ENCODE measurements at regions not wholly inside any gene's neighbourhood (a gene's known extent, or its start where the extent isn't known, plus 50 kb on each side); places are given as distances from the start of the nearest gene placed in this dataset.

DNA sequence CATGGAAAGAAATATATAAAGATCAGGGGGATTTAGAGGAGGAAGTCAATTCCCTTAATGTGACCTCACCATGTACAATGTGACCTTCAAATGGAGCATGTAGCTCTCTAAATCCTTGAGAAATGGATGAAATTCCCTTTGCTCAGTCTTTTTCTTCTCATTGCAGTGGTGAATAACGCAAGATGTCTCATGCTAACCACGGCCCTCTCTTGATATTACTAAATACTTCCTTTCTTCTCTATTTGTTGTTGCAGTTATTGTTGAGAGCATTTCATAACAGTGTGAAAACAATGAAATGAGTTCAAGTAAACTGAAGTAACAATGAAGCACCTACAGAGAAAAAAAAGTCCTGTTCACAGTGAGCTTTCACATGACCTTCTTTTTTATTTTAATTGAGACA is 55.6 kb downstream of the ZNF281 start:
- DNase-seq, result no peak

DNA sequence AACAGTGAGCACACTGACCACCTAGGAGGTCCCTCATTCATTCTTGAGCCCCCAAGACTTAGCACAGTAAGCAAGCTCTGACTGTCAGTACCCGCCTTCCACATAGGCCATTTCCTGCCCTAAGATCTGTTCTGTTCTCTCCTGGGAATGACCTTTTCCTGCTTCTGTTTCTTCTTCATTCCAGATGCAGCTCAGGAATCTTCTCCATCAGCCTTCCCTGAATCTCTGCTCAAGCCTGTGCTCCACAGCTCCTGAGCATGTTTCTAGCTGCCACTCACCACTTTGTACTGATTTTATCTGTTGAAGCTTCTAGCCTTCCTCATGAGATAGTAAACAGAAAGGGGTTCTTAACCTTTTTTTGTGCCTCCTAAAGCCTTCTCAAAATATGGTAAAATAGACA is 56.6 kb downstream of the ZNF281 start:
- no peak for DNase-seq

DNA sequence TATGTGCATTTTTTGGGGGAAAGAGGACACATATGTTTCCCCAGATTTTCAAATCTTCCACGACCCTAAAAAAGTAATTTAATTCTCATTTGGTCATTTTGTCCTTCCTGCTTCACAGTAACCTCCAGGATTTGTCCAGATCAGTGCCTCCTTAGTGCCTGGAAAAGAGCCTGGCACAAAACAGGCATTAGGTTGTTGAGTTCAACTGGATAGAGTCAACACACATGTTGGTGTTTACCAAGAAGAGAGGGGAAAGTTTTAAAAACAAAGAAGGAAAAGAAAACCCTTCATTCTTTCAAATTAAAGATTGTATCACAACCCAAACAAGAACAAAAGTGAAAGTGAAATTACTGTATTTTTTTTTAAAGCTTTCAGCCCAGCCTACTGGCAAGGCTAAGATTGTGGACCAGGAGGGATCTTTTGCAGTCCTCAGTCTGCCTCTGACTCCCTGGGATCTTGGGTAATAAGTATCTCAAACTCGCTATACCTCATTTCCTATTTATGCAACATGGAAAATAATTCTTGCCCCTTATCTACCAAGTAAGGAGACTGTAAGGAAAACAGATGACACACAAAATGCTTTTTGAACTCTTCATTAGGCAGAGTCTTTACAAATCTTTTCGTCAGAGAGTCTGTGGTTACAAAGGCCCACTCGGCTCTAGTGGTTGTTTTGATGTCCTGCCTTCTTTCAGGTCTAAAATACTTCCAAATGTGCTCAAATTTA is 57.8 kb downstream of the ZNF281 start:
- no peak for DNase-seq

DNA sequence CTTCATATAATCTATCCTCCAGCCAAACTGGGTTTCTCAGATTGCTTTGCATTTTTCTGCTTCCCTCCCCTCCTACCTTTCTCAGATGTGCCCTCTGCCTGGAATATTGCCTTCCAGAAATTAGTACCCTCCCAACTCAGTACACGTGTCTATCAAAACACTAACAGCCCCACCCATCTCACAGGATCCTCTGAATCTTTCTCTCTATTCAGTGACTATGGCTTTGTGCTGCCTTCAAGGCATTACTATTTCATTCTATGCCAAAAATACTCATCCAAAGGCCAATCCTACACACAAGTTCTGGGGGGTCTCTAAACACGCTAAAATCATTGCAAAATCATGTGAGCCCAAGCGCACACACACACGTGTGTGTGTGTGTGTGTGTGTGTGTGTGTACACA is 58.4 kb downstream of the ZNF281 start:
- no peak for DNase-seq

DNA sequence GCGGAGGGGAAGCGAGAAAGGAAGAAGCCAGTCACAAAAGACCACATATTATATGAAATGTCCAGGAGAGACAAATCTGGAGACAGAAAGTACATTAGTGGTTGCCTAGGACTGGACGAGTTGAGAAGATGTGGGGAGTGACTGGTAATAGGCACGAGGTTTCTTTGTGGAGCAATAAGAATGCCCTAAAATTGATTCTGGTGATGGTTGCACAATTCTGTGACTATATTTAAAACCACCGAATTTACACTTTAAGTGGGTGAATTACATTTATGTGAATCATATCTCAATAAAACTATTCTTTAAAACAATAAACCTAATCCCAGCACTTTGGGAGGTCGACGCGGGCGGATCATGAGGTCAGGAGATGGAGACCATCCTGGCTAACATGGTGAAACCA is 63.1 kb downstream of the ZNF281 start:
- no peak for DNase-seq

DNA sequence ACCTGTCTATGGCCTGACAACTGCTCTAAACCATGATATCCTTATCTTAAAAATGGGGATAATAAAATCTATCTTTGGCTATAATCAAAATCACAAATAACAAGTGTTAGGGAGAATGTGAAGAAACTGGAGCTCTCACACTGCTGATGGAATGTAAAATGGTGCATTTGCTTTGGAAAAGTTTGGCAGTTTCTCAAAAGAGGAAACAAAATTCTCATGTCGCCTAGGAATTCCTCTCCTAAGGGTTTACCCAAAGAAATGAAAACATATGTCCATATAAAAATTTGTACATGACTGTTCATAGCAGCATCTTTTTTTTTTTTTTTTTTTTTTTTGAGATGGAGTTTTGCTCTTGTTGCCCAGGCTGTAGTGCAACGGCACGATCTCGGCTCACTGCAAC is 64.3 kb downstream of the ZNF281 start:
- DNase-seq, result no peak

DNA sequence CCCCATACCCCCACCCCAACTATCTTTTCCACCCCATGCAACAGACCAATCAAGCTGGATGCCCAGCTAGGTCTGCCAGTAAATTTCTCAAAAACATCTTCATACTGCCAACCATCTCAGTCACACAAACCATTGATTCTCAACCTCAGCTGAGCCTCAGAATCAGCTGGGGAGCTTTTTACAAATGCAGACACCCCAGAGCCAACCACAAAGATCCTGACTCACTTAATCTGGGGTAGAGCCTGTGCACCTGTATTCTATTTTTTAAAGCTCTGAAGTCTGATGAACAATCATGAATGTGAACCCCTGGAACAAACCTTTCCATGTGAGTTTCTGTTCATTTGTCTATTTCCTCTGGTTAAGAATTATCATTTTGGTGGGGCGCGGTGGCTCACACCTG is 66.0 kb downstream of the ZNF281 start:
- DNase-seq, result no peak

DNA sequence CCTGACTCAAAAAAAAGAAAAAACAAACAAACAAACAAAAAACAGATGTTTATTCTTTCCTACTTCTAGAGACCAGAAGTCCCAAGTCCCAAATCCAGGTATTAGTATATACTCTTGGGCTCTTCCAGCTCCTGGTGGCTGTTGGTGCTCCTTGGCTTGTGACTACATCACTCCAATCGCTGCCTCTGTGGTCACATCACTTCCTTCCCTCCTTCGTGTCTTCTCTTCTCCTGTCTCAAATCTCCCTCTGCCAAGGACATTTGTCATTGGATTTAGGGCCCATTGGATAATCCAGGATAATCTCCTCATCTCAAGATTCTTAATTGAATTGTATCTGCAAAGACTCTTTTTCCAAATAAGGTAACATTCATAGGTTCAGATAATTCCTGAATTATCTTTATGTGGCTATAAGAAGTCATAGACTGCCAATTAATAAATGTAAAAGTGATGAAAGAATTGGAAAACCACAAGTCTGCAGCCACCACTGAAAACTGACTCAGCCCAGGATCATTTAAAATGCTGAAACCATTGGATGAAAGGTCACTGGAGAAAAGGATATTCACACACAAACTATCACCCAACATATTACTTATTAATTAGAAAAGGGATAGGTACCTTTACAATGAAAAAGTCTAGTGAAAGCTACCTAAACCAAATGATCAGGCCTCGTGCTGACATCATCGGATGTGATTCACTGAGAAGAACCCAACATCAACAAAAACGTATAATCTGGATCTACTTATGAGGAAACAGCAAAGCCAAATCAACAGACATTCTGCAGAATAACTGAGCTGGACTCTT is 67.1 kb downstream of the ZNF281 start:
- no peak for DNase-seq

DNA sequence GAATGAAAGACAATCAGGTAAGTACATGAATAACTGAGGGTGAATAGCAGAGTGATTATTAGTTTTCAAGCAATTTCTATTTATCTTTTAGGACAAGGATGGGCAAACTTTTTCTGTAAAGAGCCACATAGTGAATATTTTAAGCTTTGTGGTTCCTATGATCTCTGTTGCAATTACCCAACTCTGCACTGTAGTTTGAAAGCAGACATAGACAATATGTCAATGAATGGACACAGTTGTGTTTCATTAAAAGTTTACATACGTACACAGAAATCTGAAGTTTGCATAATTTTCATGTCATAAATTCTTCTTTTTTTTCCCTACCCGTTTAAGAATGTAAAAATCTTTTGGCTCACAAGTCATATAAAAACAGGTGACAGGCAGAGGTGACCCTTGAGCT is 71.4 kb downstream of the ZNF281 start:
- no peak for DNase-seq

DNA sequence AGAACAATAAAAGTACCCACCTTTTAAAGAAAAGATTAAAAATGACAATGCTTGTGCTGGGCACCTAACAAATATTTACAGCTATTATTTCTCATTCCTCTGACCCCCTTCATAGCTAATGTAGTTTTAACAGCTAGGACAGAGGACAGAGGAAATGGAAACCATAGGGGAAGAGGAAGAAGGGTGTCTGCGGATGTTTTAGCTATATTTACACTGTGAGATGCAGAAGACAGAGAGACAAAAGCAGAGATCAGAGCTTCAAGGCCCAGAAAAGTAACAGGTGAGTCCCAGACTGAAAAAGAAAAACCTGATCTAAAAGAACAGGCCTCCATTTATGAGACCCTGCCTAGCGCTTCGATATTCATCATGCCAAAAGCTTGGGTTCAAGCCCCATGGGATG is 72.0 kb downstream of the ZNF281 start:
- DNase-seq, result no peak

DNA sequence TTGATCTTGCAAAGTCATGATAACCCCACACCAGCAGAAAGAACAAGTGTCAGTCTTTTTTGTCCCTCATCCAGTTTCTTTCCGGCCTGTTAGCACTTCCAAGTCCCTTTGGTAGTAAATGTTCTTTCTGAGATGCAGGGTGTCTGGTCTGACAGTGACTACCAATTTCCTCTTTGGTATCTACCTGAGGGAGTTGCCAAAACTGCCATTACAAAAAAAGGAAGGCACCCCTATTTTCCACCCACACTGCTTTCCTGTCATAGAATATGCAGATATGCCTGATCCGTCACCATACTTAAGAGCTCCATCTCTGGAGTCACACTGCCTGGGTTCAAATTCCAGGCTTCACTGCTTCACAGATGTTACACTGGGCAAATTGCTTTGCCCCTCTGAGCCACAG is 72.4 kb downstream of the ZNF281 start:
- no peak for DNase-seq

DNA sequence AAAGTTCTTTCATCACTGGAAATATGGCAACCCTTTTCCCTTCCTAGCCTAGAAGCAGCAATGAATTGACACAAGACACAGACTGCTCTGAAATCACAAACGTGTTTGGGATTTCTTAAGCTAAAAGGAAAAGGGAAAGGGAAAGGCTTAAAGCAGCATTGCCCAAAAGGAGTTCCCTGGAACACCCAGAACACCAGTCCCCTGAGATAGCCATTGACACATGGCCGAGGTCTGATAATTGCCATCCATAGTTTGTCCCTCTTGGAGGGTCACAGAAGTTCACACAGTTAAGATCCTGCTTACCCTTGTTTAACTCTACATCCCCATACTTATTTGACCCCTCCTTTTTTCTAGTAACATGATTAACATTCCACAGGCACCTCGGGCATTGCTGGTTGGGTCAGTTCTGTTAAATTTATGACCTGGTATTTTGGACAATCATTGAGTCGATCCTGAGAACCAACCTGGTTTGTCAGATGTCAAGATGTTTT is 72.9 kb downstream of the ZNF281 start:
- DNase-seq, result no peak

DNA sequence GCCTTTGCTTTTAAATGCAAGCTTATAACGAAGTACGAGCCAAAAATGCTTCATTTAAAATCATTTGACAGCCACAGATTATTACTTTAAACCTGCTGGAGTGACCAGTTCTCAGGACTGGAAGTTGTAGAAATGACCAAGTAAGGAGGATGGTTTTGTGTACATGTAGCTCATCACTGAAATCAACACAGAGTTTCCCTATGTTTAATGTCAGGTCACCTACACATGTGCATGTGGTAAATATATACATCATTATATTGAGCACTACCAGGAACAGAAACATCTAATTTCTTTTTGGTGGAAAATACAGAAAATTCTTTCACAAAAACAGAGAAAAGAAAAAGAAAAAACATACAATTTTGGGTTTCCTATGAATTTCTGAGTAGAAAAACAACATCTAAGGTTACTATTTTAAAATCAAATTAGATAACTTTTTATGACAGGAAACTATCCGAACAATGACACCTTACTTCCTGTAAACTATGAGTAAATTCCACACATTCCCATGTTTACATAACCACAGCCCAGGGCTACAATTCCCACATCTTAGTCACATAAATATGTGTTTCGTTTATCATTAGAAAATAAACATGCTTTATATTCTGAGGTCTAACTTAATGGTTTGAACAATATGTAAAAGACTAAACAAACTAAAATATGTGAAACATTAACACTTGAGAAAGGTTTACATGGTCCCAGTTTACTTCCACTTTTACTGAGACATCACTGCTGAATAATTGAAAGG is 73.6 kb downstream of the ZNF281 start:
- DNase-seq, result no peak

DNA sequence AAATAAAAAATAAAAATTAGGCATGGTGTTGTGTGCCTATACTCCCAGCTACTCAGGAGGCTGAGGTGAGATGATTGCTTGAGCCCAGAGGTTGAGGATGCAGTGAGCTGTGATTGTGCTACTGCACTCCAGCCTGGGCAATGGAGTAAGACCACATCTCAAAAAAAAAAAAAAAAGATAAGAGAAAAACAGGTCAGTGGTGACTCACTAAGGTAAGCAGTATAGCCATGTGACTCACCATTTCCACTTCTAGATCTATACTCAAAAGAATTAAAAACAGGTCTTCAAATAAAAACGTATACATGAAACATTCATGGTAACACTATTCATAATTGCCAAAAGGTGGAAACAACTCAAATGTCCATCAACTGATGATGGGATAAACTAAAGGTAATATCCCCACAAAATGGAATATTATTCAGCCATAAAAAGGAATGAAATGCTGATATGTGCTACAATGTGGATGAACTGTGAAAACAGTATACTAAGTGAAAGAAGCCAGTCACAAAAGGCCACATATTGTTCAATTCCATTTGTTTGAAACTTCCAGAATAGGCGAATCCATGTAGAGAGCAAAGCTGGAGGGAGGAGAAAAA is 75.1 kb downstream of the ZNF281 start:
- no peak for DNase-seq

DNA sequence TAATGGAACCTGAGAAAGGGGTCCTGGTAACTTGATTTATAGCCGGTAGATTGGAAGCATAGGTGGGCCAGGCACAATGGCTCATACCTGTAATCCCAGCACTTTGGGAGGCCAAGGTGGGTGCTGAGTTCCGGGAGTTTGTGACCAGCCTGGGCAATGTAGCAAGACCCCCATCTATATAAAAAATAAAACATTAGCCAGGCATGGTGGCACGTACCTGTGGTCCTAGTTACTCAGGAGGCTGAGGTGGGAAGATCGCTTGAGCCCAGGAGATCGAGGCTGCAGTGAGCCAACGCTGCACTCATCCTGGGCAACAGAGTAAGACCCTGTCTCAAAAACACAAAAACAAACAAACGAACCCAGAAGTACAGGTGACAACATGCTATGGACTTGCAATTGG is 76.5 kb downstream of the ZNF281 start:
- DNase-seq, result no peak

DNA sequence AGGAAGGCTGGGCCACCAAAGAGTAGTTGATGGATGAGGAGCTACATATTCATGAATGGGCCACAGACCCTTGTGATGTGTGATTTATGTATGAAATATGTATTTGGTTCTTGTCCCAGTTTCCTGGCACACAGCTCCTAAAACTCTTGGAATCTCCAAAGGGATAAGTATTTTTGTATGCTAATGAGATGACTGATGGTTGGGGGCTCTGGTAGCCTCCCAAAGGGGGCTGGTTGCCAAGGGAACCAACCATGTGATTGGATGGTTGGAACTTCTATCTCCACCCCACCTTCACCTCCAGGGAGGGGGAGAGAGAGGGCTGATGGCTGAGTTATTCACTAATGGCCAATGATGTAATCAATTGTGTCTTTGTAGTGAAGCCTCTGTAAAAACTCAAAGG is 77.1 kb downstream of the ZNF281 start:
- DNase-seq, result no peak

DNA sequence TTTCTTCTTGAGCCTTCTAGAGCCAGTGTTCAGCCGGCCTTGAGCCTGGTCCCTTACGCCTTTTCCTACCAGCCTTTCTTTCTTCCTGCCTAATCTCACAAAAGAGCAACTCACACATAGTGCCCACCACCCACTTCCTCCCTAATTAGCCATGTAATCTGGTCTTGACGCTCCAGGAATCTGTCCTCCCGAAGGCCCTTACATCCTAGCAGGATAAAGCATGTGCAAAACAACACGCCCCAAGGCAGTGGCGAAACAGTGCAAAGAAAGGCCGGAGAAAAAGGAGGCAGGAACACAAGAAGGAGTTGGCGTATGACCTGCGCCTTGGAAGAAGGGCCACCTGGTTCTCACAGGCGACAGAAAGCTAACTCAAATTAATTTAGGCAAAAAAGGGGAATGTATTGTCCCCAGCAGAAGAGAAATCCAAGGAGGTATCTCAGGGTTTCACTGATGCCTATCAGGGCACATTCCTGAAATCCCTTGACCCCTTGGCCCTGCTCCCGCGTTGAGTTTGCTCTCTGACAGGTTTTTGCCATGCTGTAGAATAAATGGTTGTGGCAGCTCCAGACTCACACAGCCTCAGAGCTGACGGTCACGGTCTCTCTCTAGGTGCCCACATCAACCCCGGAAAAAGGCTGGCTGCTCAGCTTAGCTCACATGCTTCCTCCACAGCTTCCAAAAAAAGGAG is 79.0 kb downstream of the ZNF281 start:
- DNase-seq, result no peak

DNA sequence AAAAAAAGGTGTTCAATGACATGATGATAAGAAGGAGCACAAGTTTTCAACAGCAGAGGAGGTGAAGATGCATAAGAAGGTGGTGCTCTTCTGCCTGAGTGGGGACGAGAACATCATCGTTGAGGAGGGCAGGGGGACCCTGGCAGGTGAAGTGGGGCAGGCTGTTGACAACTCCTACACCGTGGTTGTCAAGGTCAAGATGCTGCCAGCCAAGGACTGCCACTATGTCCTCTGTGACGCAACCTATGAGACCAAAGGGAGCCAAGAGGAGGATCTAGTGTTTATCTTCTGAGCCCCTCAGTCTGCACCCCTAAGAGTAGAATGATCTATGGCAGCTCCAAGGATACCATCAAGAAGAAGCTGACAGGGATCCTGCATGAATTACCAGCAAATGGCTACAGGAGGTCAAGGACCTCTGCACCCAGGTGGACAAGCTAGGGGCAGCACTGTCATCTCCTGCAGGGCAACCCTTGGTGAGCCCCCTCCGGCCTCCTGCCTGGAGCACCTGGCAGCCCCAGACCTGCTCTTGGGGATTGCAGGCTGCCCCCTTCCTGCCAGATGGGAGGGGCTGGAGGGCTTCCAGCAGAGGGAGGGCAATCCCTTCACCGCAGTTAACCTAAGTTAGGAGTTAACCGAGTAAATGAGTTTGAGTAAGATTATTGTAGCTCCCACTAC is 80.5 kb downstream of the ZNF281 start:
- no peak for DNase-seq

DNA sequence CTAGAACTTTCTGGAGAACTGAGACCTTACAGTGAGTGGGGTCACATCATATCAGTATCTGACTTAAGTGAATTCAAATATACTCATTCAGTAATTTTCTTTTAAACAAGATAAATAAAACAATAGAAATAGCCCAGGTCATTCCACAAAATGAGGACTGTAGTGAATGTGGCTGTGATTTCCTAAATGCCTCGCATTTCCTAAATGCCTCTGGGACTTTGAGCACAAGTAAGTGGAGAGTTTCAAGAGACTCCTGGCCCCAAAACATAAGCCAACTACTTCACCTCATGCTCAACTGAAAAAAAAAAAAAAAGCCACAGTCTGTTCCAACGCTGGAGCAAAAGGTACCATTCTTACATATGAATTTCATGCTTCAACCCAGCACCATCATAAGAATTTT is 81.5 kb downstream of the ZNF281 start:
- DNase-seq, result no peak

DNA sequence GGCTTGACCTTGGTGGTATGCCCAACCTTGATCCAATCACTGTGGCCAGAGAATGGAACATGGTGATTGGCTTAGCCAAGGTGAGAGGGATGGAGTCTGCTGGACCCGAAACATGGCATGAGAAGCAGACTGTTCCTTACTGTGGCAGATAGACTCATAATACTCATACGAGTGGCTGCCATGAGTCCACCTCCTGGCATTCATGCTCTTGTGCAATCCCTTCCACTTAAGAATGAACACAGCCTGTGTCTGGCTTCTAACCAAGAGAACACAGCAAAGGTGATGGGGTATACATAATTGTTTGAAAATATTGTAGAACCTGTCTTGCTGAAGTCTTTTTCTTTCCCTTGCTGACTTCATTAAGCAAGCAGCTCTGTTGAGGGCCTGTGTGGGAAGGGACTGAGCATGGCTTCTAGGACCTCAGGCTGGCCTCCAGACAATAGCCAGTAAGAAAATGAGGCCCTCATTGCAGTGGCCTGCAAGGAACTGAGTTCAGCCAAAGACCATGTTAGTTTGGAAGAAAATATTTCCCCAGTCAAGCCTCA is 85.9 kb downstream of the ZNF281 start:
- no peak for DNase-seq

DNA sequence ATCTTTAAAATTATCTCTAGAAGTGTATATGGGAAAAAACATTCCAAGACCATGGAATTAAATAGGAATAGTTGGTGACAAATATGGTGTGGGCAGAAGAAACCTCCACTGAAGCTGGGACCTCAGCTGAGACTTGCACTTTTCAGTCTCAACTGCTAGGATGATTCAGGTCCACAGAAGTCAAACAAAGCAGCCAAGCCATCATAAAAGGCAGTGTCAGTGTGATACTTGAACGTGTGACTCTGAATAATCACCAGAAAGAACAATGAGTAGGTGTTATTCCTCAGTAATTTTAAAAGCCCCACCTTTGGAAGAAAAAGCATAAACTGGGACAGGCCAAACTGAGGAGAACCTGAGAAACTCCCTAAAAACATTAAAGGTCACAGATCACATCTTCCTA is 90.7 kb downstream of the ZNF281 start:
- DNase-seq, result no peak

DNA sequence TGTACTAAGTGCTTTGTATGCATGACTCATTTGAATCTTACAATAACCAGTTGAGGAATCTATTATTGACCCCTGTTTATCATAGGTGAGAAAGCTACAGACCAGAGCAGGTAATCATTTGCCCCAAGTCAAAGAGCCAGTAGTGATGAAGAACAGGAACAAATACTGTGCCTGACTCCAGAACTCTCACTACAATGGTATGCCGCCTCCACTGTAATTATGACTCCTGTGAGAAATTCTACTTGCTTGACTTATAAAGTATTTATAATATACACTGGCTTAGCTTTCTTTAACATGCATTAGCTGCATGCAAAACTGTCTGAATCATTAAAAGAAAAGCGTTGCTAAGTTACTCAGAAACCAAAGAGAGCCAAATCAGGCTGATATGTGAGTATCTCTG is 92.6 kb downstream of the ZNF281 start:
- no peak for DNase-seq
